GM21390 (cell line): ENCODE measurements at regions not wholly inside any gene's neighbourhood (a gene's known extent, or its start where the extent isn't known, plus 50 kb on each side); places are given as distances from the start of the nearest gene placed in this dataset.

Experiments used
- ATAC-seq: cut with Tn5 transposase; IDR thresholded peaks from one replicate; pipeline ENCODE4 v1.9.1; 2021; ENCODE audit not compliant: unreplicated experiment

DNA sequence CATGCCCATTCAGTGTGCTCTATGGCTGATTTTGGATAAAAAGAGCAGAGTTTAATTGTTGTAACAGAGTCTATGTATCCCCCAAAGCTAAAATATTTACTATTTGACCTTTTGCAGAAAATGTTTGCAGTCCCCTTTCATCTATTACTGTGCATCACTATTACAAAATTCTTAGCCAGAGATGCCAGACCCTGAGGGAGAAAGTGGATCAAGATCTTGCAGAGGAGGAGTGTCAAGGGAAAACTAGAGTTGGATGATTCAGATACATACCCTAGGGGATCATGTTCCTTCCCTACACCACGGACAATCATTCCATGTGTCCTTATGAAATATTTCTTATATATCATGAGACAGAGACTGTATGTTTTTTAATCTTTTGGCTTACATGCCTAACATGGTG is 68.6 kb upstream of the TPRG1 start:
- ATAC-seq = no peak

DNA sequence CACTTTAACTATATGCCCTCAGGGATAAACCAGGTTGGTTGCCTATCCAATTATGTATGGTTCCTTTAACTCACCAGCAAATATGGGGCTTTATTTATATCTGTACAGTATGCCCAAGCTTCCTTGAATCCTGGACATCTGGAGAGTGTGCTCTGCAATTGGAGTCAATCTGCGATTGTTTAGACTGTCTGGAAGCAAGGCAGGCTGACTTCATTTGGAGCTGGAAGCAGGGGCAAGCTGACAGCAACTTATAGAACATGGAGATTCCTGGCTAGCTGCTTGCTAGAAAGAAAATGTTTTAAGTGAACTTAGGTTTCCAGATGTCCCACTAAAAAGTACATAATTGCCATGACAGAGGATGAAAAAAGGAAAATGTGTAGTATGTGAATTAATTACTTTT is 63.7 kb upstream of the TPRG1 start:
- ATAC-seq = no peak

DNA sequence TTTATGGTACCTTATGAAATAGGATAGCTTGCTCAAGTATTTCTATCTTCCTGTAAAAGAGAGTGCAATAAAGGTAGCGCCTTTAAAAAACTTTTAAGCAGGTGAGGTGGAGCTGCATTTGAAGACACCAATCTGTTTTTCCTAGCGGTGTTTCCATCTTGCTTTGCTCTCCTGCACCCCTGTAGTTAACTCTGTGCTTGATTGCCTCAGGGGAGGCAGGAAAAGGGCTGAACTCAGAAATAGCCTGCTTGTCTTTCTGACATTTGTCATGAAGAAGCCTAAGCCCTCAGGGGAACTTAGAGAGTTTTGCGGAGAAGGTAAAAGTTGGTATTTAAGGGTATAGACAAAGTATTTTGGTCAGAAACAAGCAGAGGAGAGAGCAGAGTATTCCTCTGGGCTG is 63.0 kb upstream of the TPRG1 start:
- ATAC-seq = no peak

DNA sequence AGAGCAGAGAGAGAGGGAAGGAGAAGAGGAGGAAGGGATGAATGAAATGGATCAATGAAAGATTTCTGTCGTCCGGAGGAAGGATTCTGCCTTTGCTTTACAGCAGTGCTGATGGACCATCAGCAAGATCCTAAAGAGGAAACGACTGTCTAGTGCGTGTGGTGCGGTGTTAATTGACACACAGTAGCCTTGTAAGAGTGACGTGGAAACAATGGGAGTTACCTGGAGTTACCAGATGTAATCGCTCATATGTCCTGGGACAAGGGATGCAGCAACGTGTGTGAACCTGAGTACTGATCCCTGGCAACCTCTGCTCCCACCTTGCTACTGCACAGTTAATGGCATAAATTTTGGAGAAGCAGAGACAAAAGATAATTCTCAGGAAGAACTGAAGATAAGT is 62.6 kb upstream of the TPRG1 start:
- no peak for ATAC-seq

DNA sequence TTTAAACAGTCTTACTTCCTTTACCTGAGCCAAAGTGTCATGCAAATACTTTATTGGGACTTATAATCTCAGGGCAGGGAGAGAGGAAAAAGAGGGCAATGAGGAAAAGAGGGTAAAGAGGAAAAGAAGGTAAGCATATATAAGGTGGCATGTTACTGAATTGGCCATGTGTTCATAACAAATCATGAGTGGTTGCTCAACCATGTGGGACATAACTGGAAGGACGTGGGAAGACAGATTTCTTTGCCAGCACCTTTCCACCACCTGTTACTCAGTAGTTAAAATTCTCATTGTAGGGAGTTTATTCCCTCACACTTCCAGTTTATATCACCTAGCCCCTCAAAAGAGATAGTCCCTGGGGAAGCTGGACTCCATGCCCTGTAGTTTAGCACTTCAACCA is 54.7 kb upstream of the TPRG1 start:
- no peak for ATAC-seq

DNA sequence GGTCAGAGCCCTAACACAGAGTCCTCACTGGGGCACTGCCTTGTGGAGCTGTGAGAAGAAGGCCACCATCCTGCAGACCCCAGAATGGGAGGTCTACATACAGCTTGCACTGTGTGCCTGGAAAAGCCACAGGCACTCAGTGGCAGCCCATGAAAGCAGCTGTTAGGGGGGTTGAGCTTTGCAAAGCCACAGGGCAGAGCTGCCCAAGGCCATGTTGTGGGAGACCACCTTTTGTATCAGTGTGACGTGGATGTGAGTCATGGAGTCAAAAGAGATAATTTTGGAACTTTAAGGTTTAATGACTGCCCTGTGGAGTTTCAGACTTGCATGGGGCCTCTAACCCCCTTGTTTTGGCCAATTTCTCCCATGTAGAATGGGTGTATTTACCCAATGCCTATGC is 52.9 kb upstream of the TPRG1 start:
- ATAC-seq = no peak

DNA sequence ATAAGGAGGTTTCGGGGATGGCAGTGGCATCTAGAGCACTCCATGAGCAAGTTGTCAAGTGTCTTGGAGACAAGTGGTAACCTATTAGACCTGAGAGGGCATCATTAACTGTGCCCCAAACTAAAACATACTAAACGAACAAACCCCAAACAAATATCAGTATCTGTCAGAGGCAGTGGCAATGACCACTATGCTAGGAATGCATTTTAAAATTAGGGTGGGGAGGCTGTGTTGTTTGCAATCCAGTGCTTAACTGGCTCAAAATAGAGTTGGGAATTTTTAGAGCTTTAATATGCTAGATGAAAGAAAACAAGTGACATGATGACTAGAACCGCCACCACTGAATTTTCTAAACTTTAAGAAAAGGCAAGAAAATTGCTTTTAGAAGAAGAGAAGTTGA is 51.8 kb upstream of the TPRG1 start:
- ATAC-seq = no peak

DNA sequence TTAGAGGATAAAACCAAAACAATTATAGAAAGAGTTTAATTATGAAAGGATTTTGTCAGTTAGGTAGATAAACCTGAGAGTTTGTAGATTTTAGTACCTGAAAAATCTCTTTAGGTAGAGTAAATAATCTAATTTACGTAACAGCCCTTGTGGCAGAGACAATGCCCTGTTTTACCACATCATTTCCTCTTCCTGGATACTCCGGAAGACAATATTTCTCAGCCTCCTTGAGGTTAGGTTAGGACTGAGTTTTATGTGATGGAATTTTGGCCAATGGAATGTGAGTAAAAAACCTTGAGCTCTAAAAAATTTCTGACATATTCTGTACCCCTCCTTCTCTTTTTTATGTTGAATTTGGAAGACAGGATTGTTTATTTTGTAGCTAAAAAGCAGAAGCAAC is 50.7 kb upstream of the TPRG1 start:
- no peak for ATAC-seq
